HepG2 (cell line): ENCODE measurements at regions not wholly inside any gene's neighbourhood (a gene's known extent, or its start where the extent isn't known, plus 50 kb on each side); places are given as distances from the start of the nearest gene placed in this dataset.

ENCODE experiments used
- DMAP1 ChIP-seq: IDR thresholded peaks from 2 replicates; pipeline ENCODE4 v1.6.1; 2016
- ERF ChIP-seq: IDR thresholded peaks from 2 replicates; pipeline ENCODE4 v1.6.1; 2018; ENCODE audit warnings: missing biosample characterization, missing genetic modification reagents
- KLF16 ChIP-seq, 2 experiments: sonication (generic) in 1 of 2; formaldehyde crosslinking in 1 of 2; IDR thresholded peaks; 2 replicates each; pipeline versions ENCODE4 v1.6.1 to v1.8.0; 2016 to 2023; ENCODE audit warnings: missing genetic modification reagents in 2 of 2, missing compliant biosample characterization in 1 of 2
- SCMH1 ChIP-seq: sonication (generic); formaldehyde crosslinking; IDR thresholded peaks from 2 replicates; pipeline ENCODE4 v1.9.0; 2021; ENCODE audit warnings: missing genetic modification reagents, mild to moderate bottlenecking, borderline replicate concordance
- SMC3 ChIP-seq: IDR thresholded peaks from 2 replicates; pipeline ENCODE4 v1.6.1; 2011; ENCODE audit warnings: low read length, improper control_type of control experiment
- SYNCRIP ChIP-seq: fragments of 200-400 bp; formaldehyde crosslinking; IDR thresholded peaks from 2 replicates; pipeline ENCODE4 v1.6.1; 2018; ENCODE audit warnings: mild to moderate bottlenecking, low read depth, low read length; ENCODE audit not compliant: insufficient read depth
- TOE1 ChIP-seq: sonication (generic); formaldehyde crosslinking; IDR thresholded peaks from 2 replicates; pipeline ENCODE4 v1.4.0; 2020; ENCODE audit warnings: mild to moderate bottlenecking, missing genetic modification reagents
- ZNF460 ChIP-seq: sonication (generic); formaldehyde crosslinking; IDR thresholded peaks from 2 replicates; pipeline ENCODE4 v1.5.1; 2020; ENCODE audit warnings: missing genetic modification reagents, mild to moderate bottlenecking, borderline replicate concordance
- ZNF670 ChIP-seq: sonication (generic); formaldehyde crosslinking; IDR thresholded peaks from 2 replicates; pipeline ENCODE4 v1.8.0; 2022; ENCODE audit warnings: mild to moderate bottlenecking, missing genetic modification reagents, borderline replicate concordance
- ZNF674 ChIP-seq: sonication (generic); formaldehyde crosslinking; IDR thresholded peaks from 2 replicates; pipeline ENCODE4 v1.5.0; 2020; ENCODE audit warnings: low read depth, mild to moderate bottlenecking, missing genetic modification reagents
- ZNF773 ChIP-seq: sonication (generic); formaldehyde crosslinking; IDR thresholded peaks from 2 replicates; pipeline ENCODE4 v1.4.0; 2020; ENCODE audit warnings: missing genetic modification reagents, borderline replicate concordance
- ZNF790 ChIP-seq: sonication (generic); formaldehyde crosslinking; IDR thresholded peaks from 2 replicates; pipeline ENCODE4 v1.8.0; 2022; ENCODE audit warnings: missing genetic modification reagents, mild to moderate bottlenecking, borderline replicate concordance
- TF ChIP-seq, protein P1 (sequence below): sonication (generic); formaldehyde crosslinking; IDR thresholded peaks from 2 replicates; pipeline ENCODE4 v1.5.1; 2020; ENCODE audit warnings: mild to moderate bottlenecking, missing genetic modification reagents, borderline replicate concordance
- TF ChIP-seq, protein P2 (sequence below): sonication (generic); formaldehyde crosslinking; IDR thresholded peaks from 2 replicates; pipeline ENCODE4 v1.4.0; 2020; ENCODE audit warnings: mild to moderate bottlenecking, missing genetic modification reagents
- TF ChIP-seq, protein P3 (sequence below): IDR thresholded peaks from 2 replicates; pipeline ENCODE4 v1.6.1; 2016; ENCODE audit warnings: low read depth, control low read depth
- TF ChIP-seq, protein P4 (sequence below): sonication (generic); formaldehyde crosslinking; IDR thresholded peaks from 2 replicates; pipeline ENCODE4 v1.8.0; 2022; ENCODE audit warnings: mild to moderate bottlenecking, missing genetic modification reagents, moderate library complexity
- TF ChIP-seq, protein P5 (sequence below): sonication (generic); formaldehyde crosslinking; conservative IDR thresholded peaks from 2 replicates; pipeline ENCODE4 v1.4.0; 2020; ENCODE audit warnings: mild to moderate bottlenecking, missing genetic modification reagents, moderate library complexity

DNA sequence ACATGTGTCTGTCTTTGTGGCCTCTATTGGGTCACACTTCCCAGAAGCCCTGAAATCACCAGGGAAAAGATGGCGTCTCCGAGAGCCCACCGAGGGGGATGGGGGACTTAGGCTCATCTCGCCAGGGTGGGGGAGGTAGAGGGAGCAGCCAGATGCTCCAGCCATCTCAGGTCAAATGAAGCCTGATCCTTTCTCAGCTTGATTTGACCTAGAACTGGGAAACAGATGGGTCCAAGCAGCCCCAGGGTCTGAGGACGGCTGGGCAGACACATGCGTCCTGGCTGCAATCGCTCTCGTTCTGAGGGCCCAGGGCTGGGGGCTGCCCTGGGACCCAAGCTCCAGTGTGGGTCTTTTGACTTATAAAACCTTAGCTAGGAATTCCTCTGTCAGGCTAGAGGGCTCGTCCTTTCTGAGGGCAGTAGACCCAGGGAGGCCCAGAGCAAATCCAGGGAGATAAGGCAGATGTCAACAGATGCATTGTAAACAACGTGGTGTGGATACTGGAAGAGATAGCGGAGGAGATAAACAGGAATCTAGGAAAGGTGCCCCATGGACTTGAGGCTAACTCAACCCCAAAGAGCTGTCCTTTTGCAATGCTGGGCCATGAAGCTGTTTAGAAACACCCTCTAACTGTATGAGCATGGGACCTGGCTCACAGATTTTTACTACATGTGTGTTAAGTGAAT, 127.7 kb downstream of the MYCN start (continued):
- TF ChIP-seq SYNCRIP: no peak
- no peak for TF ChIP-seq DMAP1 (CRISPR knock-in tag)
- TF ChIP-seq KLF16 (CRISPR knock-in tag; IDR thresholded peaks at IDR 0.05): peak in 1 of 2 experiments; percentile 87; a peak in 1 of 4 replicates
- TF ChIP-seq, protein P1, sequence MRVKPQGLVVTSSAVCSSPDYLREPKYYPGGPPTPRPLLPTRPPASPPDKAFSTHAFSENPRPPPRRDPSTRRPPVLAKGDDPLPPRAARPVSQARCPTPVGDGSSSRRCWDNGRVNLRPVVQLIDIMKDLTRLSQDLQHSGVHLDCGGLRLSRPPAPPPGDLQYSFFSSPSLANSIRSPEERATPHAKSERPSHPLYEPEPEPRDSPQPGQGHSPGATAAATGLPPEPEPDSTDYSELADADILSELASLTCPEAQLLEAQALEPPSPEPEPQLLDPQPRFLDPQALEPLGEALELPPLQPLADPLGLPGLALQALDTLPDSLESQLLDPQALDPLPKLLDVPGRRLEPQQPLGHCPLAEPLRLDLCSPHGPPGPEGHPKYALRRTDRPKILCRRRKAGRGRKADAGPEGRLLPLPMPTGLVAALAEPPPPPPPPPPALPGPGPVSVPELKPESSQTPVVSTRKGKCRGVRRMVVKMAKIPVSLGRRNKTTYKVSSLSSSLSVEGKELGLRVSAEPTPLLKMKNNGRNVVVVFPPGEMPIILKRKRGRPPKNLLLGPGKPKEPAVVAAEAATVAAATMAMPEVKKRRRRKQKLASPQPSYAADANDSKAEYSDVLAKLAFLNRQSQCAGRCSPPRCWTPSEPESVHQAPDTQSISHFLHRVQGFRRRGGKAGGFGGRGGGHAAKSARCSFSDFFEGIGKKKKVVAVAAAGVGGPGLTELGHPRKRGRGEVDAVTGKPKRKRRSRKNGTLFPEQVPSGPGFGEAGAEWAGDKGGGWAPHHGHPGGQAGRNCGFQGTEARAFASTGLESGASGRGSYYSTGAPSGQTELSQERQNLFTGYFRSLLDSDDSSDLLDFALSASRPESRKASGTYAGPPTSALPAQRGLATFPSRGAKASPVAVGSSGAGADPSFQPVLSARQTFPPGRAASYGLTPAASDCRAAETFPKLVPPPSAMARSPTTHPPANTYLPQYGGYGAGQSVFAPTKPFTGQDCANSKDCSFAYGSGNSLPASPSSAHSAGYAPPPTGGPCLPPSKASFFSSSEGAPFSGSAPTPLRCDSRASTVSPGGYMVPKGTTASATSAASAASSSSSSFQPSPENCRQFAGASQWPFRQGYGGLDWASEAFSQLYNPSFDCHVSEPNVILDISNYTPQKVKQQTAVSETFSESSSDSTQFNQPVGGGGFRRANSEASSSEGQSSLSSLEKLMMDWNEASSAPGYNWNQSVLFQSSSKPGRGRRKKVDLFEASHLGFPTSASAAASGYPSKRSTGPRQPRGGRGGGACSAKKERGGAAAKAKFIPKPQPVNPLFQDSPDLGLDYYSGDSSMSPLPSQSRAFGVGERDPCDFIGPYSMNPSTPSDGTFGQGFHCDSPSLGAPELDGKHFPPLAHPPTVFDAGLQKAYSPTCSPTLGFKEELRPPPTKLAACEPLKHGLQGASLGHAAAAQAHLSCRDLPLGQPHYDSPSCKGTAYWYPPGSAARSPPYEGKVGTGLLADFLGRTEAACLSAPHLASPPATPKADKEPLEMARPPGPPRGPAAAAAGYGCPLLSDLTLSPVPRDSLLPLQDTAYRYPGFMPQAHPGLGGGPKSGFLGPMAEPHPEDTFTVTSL: peak; percentile 90
- no peak for TF ChIP-seq ZNF790 (CRISPR knock-in tag)
- TF ChIP-seq ZNF670: no peak
- TF ChIP-seq, protein P2, sequence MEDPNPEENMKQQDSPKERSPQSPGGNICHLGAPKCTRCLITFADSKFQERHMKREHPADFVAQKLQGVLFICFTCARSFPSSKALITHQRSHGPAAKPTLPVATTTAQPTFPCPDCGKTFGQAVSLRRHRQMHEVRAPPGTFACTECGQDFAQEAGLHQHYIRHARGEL: no peak
- TF ChIP-seq, protein P3, sequence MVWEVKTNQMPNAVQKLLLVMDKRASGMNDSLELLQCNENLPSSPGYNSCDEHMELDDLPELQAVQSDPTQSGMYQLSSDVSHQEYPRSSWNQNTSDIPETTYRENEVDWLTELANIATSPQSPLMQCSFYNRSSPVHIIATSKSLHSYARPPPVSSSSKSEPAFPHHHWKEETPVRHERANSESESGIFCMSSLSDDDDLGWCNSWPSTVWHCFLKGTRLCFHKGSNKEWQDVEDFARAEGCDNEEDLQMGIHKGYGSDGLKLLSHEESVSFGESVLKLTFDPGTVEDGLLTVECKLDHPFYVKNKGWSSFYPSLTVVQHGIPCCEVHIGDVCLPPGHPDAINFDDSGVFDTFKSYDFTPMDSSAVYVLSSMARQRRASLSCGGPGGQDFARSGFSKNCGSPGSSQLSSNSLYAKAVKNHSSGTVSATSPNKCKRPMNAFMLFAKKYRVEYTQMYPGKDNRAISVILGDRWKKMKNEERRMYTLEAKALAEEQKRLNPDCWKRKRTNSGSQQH: 0 out of 2 replicates have a peak, but pooled peaks have one; percentile 34
- TF ChIP-seq TOE1 (CRISPR knock-in tag): no peak
- no peak for TF ChIP-seq SCMH1
- TF ChIP-seq ZNF460: no peak; the same call in 1 of the 2 replicates
- no peak for TF ChIP-seq ZNF773
- TF ChIP-seq SMC3: no peak
- TF ChIP-seq, protein P4, sequence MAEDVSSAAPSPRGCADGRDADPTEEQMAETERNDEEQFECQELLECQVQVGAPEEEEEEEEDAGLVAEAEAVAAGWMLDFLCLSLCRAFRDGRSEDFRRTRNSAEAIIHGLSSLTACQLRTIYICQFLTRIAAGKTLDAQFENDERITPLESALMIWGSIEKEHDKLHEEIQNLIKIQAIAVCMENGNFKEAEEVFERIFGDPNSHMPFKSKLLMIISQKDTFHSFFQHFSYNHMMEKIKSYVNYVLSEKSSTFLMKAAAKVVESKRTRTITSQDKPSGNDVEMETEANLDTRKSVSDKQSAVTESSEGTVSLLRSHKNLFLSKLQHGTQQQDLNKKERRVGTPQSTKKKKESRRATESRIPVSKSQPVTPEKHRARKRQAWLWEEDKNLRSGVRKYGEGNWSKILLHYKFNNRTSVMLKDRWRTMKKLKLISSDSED (CRISPR knock-in tag): no peak
- TF ChIP-seq ZNF674: no peak
- peak; percentile 63; the same call in 1 of the 2 replicates for TF ChIP-seq ERF (CRISPR knock-in tag)
- TF ChIP-seq, protein P5, sequence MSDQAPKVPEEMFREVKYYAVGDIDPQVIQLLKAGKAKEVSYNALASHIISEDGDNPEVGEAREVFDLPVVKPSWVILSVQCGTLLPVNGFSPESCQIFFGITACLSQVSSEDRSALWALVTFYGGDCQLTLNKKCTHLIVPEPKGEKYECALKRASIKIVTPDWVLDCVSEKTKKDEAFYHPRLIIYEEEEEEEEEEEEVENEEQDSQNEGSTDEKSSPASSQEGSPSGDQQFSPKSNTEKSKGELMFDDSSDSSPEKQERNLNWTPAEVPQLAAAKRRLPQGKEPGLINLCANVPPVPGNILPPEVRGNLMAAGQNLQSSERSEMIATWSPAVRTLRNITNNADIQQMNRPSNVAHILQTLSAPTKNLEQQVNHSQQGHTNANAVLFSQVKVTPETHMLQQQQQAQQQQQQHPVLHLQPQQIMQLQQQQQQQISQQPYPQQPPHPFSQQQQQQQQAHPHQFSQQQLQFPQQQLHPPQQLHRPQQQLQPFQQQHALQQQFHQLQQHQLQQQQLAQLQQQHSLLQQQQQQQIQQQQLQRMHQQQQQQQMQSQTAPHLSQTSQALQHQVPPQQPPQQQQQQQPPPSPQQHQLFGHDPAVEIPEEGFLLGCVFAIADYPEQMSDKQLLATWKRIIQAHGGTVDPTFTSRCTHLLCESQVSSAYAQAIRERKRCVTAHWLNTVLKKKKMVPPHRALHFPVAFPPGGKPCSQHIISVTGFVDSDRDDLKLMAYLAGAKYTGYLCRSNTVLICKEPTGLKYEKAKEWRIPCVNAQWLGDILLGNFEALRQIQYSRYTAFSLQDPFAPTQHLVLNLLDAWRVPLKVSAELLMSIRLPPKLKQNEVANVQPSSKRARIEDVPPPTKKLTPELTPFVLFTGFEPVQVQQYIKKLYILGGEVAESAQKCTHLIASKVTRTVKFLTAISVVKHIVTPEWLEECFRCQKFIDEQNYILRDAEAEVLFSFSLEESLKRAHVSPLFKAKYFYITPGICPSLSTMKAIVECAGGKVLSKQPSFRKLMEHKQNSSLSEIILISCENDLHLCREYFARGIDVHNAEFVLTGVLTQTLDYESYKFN: peak; percentile 87
